K562 (cell line): ENCODE measurements at regions not wholly inside any gene's neighbourhood (a gene's known extent, or its start where the extent isn't known, plus 50 kb on each side); places are given as distances from the start of the nearest gene placed in this dataset.
A peak's percentile ranks its signal among the peaks of the same experiment; 100 is the strongest.

Experiments used
- CBX3 ChIP-seq, 2 experiments: IDR thresholded peaks; 1 replicate in 1 of 2; 2 replicates in 1 of 2; pipeline ENCODE4 v1.6.1; 2012; ENCODE audit warnings: inconsistent platforms in 2 of 2, low read length in 2 of 2, borderline replicate concordance in 1 of 2, control low read depth in 1 of 2
- CBX8 ChIP-seq: fragments of 200-600 bp; sonication (generic); IDR thresholded peaks from 2 replicates; pipeline ENCODE4 v1.6.1; 2012; ENCODE audit warnings: borderline replicate concordance, mixed run types, low read depth, mild to moderate bottlenecking, moderate library complexity, mixed read lengths, low read length, control low read depth, inconsistent platforms; ENCODE audit not compliant: poor library complexity, severe bottlenecking; ENCODE audit errors: extremely low read depth
- EP400 ChIP-seq: fragments of 450-650 bp; IDR thresholded peaks from 2 replicates; pipeline ENCODE4 v1.6.1; 2017; ENCODE audit warnings: antibody characterized with exemption, mild to moderate bottlenecking, moderate library complexity
- MCM5 ChIP-seq: fragments of 450-650 bp; IDR thresholded peaks from 2 replicates; pipeline ENCODE4 v1.6.1; 2016; ENCODE audit warnings: low read depth
- OTX1 ChIP-seq: fragments of 450-650 bp; formaldehyde crosslinking; IDR thresholded peaks from 2 replicates; pipeline ENCODE4 v1.4.0; 2022; ENCODE audit warnings: mild to moderate bottlenecking
- PML ChIP-seq: IDR thresholded peaks from 2 replicates; pipeline ENCODE4 v1.6.1; 2012; ENCODE audit warnings: low read length, inconsistent platforms
- RBM34 ChIP-seq: fragments of 200-400 bp; formaldehyde crosslinking; IDR thresholded peaks from 2 replicates; pipeline ENCODE4 v1.6.1; 2018; ENCODE audit warnings: low read length, borderline replicate concordance; ENCODE audit not compliant: insufficient read depth
- U2AF2 ChIP-seq: fragments of 200-400 bp; formaldehyde crosslinking; optimal IDR thresholded peaks from 2 replicates; pipeline ENCODE3; 2017; ENCODE audit warnings: low read depth, mild to moderate bottlenecking, low read length
- WHSC1 ChIP-seq: IDR thresholded peaks from one replicate; pipeline ENCODE4 v1.6.1; 2012; ENCODE audit warnings: low read length, control low read depth, inconsistent platforms
- ZFX ChIP-seq: sonication (generic); formaldehyde crosslinking; IDR thresholded peaks from 2 replicates; pipeline ENCODE4 v1.8.0; 2022; ENCODE audit warnings: mild to moderate bottlenecking, missing genetic modification reagents, moderate library complexity
- ZNF23 ChIP-seq: fragments of 250-450 bp; sonication (Bioruptor Pico); IDR thresholded peaks from 2 replicates; pipeline ENCODE4 v1.4.0; 2020; ENCODE audit warnings: mild to moderate bottlenecking
- TF ChIP-seq, protein P1 (sequence below): fragments of 200-600 bp; sonication (generic); IDR thresholded peaks from one replicate; pipeline ENCODE4 v1.6.1; 2012; ENCODE audit warnings: mild to moderate bottlenecking, low read depth, low read length, inconsistent platforms
- TF ChIP-seq, protein P2 (sequence below): IDR thresholded peaks from 3 replicates; pipeline ENCODE4 v1.6.1; 2011; ENCODE audit warnings: borderline replicate concordance, mild to moderate bottlenecking, moderate library complexity; ENCODE audit not compliant: insufficient read length; ENCODE audit errors: extremely low read depth
- TF ChIP-seq, protein P3 (sequence below): fragments of 450-650 bp; IDR thresholded peaks from 2 replicates; pipeline ENCODE4 v1.6.1; 2016; ENCODE audit warnings: missing biosample characterization, missing genetic modification characterization

DNA sequence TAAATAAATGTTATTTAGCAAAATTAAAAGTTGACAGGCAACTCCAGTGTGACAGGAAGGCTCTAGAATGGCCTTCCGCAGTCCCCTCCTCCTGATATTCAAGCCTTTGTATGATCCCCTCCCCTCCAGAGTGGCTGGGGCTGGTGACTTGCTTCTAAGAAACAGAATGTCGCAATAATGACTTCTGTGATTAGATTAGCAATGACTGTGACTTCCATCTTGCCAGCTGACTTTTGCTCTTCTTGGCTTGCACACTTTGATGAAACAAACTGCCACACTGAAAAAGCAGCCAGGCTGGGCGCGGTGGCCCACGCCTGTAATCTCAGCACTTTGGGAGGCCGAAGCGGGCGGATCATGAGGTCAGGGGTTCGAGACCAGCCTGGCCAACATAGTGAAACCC is 106.5 kb upstream of the LARP1 start (continued):
- TF ChIP-seq CBX8 (no peak), ZNF23 (CRISPR knock-in tag) (no peak), U2AF2 (no peak), EP400 (0 out of 2 replicates have a peak, but pooled peaks have one; percentile 45), PML (peak; percentile 33; the same call in 1 of the 2 replicates), WHSC1 (no peak), ZFX (CRISPR knock-in tag) (no peak), OTX1 (no peak), MCM5 (no peak), CBX3 (IDR thresholded peaks at IDR 0.05; ENCODE audit: borderline replicate concordance in 1 of 2, low read length in 2 of 2) (no peak), RBM34 (no peak)
- TF ChIP-seq, protein P1, sequence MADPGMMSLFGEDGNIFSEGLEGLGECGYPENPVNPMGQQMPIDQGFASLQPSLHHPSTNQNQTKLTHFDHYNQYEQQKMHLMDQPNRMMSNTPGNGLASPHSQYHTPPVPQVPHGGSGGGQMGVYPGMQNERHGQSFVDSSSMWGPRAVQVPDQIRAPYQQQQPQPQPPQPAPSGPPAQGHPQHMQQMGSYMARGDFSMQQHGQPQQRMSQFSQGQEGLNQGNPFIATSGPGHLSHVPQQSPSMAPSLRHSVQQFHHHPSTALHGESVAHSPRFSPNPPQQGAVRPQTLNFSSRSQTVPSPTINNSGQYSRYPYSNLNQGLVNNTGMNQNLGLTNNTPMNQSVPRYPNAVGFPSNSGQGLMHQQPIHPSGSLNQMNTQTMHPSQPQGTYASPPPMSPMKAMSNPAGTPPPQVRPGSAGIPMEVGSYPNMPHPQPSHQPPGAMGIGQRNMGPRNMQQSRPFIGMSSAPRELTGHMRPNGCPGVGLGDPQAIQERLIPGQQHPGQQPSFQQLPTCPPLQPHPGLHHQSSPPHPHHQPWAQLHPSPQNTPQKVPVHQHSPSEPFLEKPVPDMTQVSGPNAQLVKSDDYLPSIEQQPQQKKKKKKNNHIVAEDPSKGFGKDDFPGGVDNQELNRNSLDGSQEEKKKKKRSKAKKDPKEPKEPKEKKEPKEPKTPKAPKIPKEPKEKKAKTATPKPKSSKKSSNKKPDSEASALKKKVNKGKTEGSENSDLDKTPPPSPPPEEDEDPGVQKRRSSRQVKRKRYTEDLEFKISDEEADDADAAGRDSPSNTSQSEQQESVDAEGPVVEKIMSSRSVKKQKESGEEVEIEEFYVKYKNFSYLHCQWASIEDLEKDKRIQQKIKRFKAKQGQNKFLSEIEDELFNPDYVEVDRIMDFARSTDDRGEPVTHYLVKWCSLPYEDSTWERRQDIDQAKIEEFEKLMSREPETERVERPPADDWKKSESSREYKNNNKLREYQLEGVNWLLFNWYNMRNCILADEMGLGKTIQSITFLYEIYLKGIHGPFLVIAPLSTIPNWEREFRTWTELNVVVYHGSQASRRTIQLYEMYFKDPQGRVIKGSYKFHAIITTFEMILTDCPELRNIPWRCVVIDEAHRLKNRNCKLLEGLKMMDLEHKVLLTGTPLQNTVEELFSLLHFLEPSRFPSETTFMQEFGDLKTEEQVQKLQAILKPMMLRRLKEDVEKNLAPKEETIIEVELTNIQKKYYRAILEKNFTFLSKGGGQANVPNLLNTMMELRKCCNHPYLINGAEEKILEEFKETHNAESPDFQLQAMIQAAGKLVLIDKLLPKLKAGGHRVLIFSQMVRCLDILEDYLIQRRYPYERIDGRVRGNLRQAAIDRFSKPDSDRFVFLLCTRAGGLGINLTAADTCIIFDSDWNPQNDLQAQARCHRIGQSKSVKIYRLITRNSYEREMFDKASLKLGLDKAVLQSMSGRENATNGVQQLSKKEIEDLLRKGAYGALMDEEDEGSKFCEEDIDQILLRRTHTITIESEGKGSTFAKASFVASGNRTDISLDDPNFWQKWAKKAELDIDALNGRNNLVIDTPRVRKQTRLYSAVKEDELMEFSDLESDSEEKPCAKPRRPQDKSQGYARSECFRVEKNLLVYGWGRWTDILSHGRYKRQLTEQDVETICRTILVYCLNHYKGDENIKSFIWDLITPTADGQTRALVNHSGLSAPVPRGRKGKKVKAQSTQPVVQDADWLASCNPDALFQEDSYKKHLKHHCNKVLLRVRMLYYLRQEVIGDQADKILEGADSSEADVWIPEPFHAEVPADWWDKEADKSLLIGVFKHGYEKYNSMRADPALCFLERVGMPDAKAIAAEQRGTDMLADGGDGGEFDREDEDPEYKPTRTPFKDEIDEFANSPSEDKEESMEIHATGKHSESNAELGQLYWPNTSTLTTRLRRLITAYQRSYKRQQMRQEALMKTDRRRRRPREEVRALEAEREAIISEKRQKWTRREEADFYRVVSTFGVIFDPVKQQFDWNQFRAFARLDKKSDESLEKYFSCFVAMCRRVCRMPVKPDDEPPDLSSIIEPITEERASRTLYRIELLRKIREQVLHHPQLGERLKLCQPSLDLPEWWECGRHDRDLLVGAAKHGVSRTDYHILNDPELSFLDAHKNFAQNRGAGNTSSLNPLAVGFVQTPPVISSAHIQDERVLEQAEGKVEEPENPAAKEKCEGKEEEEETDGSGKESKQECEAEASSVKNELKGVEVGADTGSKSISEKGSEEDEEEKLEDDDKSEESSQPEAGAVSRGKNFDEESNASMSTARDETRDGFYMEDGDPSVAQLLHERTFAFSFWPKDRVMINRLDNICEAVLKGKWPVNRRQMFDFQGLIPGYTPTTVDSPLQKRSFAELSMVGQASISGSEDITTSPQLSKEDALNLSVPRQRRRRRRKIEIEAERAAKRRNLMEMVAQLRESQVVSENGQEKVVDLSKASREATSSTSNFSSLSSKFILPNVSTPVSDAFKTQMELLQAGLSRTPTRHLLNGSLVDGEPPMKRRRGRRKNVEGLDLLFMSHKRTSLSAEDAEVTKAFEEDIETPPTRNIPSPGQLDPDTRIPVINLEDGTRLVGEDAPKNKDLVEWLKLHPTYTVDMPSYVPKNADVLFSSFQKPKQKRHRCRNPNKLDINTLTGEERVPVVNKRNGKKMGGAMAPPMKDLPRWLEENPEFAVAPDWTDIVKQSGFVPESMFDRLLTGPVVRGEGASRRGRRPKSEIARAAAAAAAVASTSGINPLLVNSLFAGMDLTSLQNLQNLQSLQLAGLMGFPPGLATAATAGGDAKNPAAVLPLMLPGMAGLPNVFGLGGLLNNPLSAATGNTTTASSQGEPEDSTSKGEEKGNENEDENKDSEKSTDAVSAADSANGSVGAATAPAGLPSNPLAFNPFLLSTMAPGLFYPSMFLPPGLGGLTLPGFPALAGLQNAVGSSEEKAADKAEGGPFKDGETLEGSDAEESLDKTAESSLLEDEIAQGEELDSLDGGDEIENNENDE: no peak
- TF ChIP-seq, protein P2, sequence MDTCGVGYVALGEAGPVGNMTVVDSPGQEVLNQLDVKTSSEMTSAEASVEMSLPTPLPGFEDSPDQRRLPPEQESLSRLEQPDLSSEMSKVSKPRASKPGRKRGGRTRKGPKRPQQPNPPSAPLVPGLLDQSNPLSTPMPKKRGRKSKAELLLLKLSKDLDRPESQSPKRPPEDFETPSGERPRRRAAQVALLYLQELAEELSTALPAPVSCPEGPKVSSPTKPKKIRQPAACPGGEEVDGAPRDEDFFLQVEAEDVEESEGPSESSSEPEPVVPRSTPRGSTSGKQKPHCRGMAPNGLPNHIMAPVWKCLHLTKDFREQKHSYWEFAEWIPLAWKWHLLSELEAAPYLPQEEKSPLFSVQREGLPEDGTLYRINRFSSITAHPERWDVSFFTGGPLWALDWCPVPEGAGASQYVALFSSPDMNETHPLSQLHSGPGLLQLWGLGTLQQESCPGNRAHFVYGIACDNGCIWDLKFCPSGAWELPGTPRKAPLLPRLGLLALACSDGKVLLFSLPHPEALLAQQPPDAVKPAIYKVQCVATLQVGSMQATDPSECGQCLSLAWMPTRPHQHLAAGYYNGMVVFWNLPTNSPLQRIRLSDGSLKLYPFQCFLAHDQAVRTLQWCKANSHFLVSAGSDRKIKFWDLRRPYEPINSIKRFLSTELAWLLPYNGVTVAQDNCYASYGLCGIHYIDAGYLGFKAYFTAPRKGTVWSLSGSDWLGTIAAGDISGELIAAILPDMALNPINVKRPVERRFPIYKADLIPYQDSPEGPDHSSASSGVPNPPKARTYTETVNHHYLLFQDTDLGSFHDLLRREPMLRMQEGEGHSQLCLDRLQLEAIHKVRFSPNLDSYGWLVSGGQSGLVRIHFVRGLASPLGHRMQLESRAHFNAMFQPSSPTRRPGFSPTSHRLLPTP: no peak
- TF ChIP-seq, protein P3, sequence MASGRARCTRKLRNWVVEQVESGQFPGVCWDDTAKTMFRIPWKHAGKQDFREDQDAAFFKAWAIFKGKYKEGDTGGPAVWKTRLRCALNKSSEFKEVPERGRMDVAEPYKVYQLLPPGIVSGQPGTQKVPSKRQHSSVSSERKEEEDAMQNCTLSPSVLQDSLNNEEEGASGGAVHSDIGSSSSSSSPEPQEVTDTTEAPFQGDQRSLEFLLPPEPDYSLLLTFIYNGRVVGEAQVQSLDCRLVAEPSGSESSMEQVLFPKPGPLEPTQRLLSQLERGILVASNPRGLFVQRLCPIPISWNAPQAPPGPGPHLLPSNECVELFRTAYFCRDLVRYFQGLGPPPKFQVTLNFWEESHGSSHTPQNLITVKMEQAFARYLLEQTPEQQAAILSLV (tag): peak; percentile 91
